ENCODE measurements at regions not wholly inside any gene's neighbourhood (a gene's known extent, or its start where the extent isn't known, plus 50 kb on each side); places are given as distances from the start of the nearest gene placed in this dataset.

- H3K27ac Mint-ChIP-seq: no peak overlapping the region
- H3K36me3 Mint-ChIP-seq: no peaks in the 10 kb centered on the region
- H3K4me1 Mint-ChIP-seq (ENCODE audit: unreplicated experiment): no peaks in the 10 kb centered on the region
- no peak for DNase-seq (ENCODE audit: extremely low spot score, unreplicated experiment)
- H3K9me3 Mint-ChIP-seq: no peaks in the 10 kb centered on the region
- TF ChIP-seq CTCF (conservative IDR thresholded peaks at IDR 0.05): no peak
- no peaks in the 10 kb centered on the region for H3K27me3 Mint-ChIP-seq
- no peak overlapping the region for H3K4me3 Mint-ChIP-seq
Measured at GRCh38 chr2:21920721-21921120, 797.0 kb downstream of the TDRD15 start.

GRCh38 chr2:21924640-21925285 is 801.0 kb downstream of the TDRD15 start:
- H3K36me3 Mint-ChIP-seq: no peaks in the 10 kb centered on the region
- no peaks in the 10 kb centered on the region for H3K27me3 Mint-ChIP-seq
- no peaks in the 10 kb centered on the region for H3K9me3 Mint-ChIP-seq
- H3K27ac Mint-ChIP-seq: no peak overlapping the region
- no peak for TF ChIP-seq CTCF (conservative IDR thresholded peaks at IDR 0.05)
- DNase-seq (ENCODE audit: extremely low spot score, unreplicated experiment): no peak
- no peaks in the 10 kb centered on the region for H3K4me1 Mint-ChIP-seq (ENCODE audit: unreplicated experiment)
- H3K4me3 Mint-ChIP-seq: no peak overlapping the region

- TF ChIP-seq CTCF (conservative IDR thresholded peaks at IDR 0.05): peak; percentile 56
- Mint-ChIP-seq H3K4me1 (ENCODE audit: unreplicated experiment) (peaks cover 5% of the 10 kb centered on the region), H3K4me3 (no peak overlapping the region), H3K36me3 (no peaks in the 10 kb centered on the region), H3K9me3 (no peaks in the 10 kb centered on the region), H3K27me3 (no peaks in the 10 kb centered on the region), H3K27ac (no peak overlapping the region)
- DNase-seq (ENCODE audit: extremely low spot score, unreplicated experiment): no peak
Measured at GRCh38 chr2:21928292-21928691, 804.5 kb downstream of the TDRD15 start.

- Mint-ChIP-seq H3K9me3 (no peaks in the 10 kb centered on the region), H3K4me1 (ENCODE audit: unreplicated experiment) (peaks cover 5% of the 10 kb centered on the region)
- no peak for TF ChIP-seq CTCF (conservative IDR thresholded peaks at IDR 0.05)
Measured at GRCh38 chr2:21930226-21930625, 806.5 kb downstream of the TDRD15 start.

GRCh38 chr2:21939967-21940366 is 816.2 kb downstream of the TDRD15 start:
- TF ChIP-seq CTCF (conservative IDR thresholded peaks at IDR 0.05): no peak
- H3K27me3 Mint-ChIP-seq: no peaks in the 10 kb centered on the region
- DNase-seq (ENCODE audit: extremely low spot score, unreplicated experiment): no peak
- no peaks in the 10 kb centered on the region for H3K9me3 Mint-ChIP-seq
- no peak overlapping the region for H3K4me3 Mint-ChIP-seq
- no peaks in the 10 kb centered on the region for H3K4me1 Mint-ChIP-seq (ENCODE audit: unreplicated experiment)
- H3K36me3 Mint-ChIP-seq: no peaks in the 10 kb centered on the region
- H3K27ac Mint-ChIP-seq: no peak overlapping the region

More at GRCh38 chr2:21930226-21930625, 806.5 kb downstream of the TDRD15 start:
- Mint-ChIP-seq H3K36me3 (no peaks in the 10 kb centered on the region), H3K27me3 (no peaks in the 10 kb centered on the region), H3K27ac (no peak overlapping the region), H3K4me3 (no peak overlapping the region)
- DNase-seq (ENCODE audit: extremely low spot score, unreplicated experiment): no peak

- Mint-ChIP-seq H3K36me3 (no peaks in the 10 kb centered on the region), H3K4me3 (no peak overlapping the region), H3K27me3 (no peaks in the 10 kb centered on the region), H3K4me1 (ENCODE audit: unreplicated experiment) (no peaks in the 10 kb centered on the region), H3K9me3 (no peaks in the 10 kb centered on the region), H3K27ac (no peak overlapping the region)
- no peak for DNase-seq (ENCODE audit: extremely low spot score, unreplicated experiment)
- no peak for TF ChIP-seq CTCF (conservative IDR thresholded peaks at IDR 0.05)
Measured at GRCh38 chr2:21944536-21944935, 820.8 kb downstream of the TDRD15 start.
